ENCODE measurements at regions not wholly inside any gene's neighbourhood (a gene's known extent, or its start where the extent isn't known, plus 50 kb on each side); places are given as distances from the start of the nearest gene placed in this dataset.
"Not testable (repeated sequence)": the region's sequence is repeated elsewhere in the genome, so short reads cannot be mapped to it uniquely, and the experiment has no call there.

GRCh38 chr9:87049929-87050608, 102.8 kb upstream of the GAS1 start:
- DNase-seq = not testable (repeated sequence)

- no peak for DNase-seq
Measured at GRCh38 chr9:87054999-87055686, 107.8 kb upstream of the GAS1 start.

GRCh38 chr9:87059772-87060171, 112.5 kb upstream of the GAS1 start:
- no peak for DNase-seq

GRCh38 chr9:87062746-87063145, 115.4 kb upstream of the GAS1 start:
- no peak for DNase-seq

GRCh38 chr9:87063246-87063645, 115.9 kb upstream of the GAS1 start:
- DNase-seq = no peak

GRCh38 chr9:87063871-87064270, 116.6 kb upstream of the GAS1 start:
- no peak for DNase-seq

- DNase-seq = no peak
Measured at GRCh38 chr9:87064311-87064710, 117.0 kb upstream of the GAS1 start.

- DNase-seq = no peak
Measured at GRCh38 chr9:87065981-87066380, 118.7 kb upstream of the GAS1 start.

- DNase-seq = no peak
Measured at GRCh38 chr9:87067426-87067825, 120.1 kb upstream of the GAS1 start.

- no peak for DNase-seq
Measured at GRCh38 chr9:87068177-87068840, 121.0 kb upstream of the GAS1 start.

- no peak for DNase-seq
Measured at GRCh38 chr9:87069690-87070089, 122.4 kb upstream of the GAS1 start.

- no peak for DNase-seq
Measured at GRCh38 chr9:87070336-87070735, 123.0 kb upstream of the GAS1 start.

GRCh38 chr9:87071473-87071872, 124.2 kb upstream of the GAS1 start:
- DNase-seq = no peak

GRCh38 chr9:87073692-87074091, 126.4 kb upstream of the GAS1 start:
- DNase-seq = no peak

GRCh38 chr9:87075537-87075936, 128.2 kb upstream of the GAS1 start:
- no peak for DNase-seq

- DNase-seq = no peak
Measured at GRCh38 chr9:87076825-87077224, 129.5 kb upstream of the GAS1 start.

- no peak for DNase-seq
Measured at GRCh38 chr9:87077986-87078385, 130.7 kb upstream of the GAS1 start.

GRCh38 chr9:87080512-87081264, 133.4 kb upstream of the GAS1 start:
- no peak for DNase-seq

GRCh38 chr9:87081503-87081902, 134.2 kb upstream of the GAS1 start:
- no peak for DNase-seq

GRCh38 chr9:87083986-87084385, 136.7 kb upstream of the GAS1 start:
- no peak for DNase-seq

GRCh38 chr9:87084407-87084806, 137.1 kb upstream of the GAS1 start:
- no peak for DNase-seq

GRCh38 chr9:87085073-87085472, 137.8 kb upstream of the GAS1 start:
- DNase-seq = no peak

- DNase-seq = no peak
Measured at GRCh38 chr9:87085521-87085920, 138.2 kb upstream of the GAS1 start.
